CD1c-positive myeloid dendritic cell (primary cell): ENCODE measurements at regions not wholly inside any gene's neighbourhood (a gene's known extent, or its start where the extent isn't known, plus 50 kb on each side); places are given as distances from the start of the nearest gene placed in this dataset.

Experiments used
- DNase-seq: peaks from one replicate; pipeline ENCODE4 v3.0.0-alpha.2; 2016; ENCODE audit errors: extremely low spot score

GRCh38 chr21:35850029-35850428 lies 210.3 kb downstream of the SETD4 start:
- no peak for DNase-seq

GRCh38 chr21:35849144-35849543 lies 211.2 kb downstream of the SETD4 start:
- no peak for DNase-seq

- no peak for DNase-seq
These were observed 216.2 kb downstream of the SETD4 start for GRCh38 chr21:35843911-35844667.

GRCh38 chr21:35840949-35841348 lies 219.4 kb downstream of the SETD4 start:
- DNase-seq: no peak

GRCh38 chr21:35840197-35840799 lies 220.0 kb downstream of the SETD4 start:
- peak; percentile 80 for DNase-seq

GRCh38 chr21:35838987-35839763 lies 221.2 kb downstream of the SETD4 start:
- no peak for DNase-seq

GRCh38 chr21:35838350-35838749 lies 222.0 kb downstream of the SETD4 start:
- DNase-seq: no peak

GRCh38 chr21:35833991-35834390 lies 226.3 kb downstream of the SETD4 start:
- DNase-seq: no peak

- no peak for DNase-seq
These were observed 226.9 kb downstream of the SETD4 start for GRCh38 chr21:35833388-35833787.

GRCh38 chr21:35831230-35831629 lies 229.1 kb downstream of the SETD4 start:
- DNase-seq: no peak

GRCh38 chr21:35829067-35829466 lies 231.3 kb downstream of the SETD4 start:
- no peak for DNase-seq

- DNase-seq: no peak
These were observed 232.2 kb downstream of the SETD4 start for GRCh38 chr21:35828161-35828560.

- no peak for DNase-seq
These were observed 233.3 kb downstream of the SETD4 start for GRCh38 chr21:35827004-35827403.

- no peak for DNase-seq
These were observed 234.7 kb downstream of the SETD4 start for GRCh38 chr21:35825370-35826353.

- no peak for DNase-seq
These were observed 236.2 kb downstream of the SETD4 start for GRCh38 chr21:35824136-35824535.

GRCh38 chr21:35819134-35819533 lies 241.2 kb downstream of the SETD4 start:
- DNase-seq: no peak

GRCh38 chr21:35818597-35818996 lies 241.7 kb downstream of the SETD4 start:
- DNase-seq: no peak

- no peak for DNase-seq
These were observed 245.3 kb downstream of the SETD4 start for GRCh38 chr21:35814858-35815619.

GRCh38 chr21:35812679-35813078 lies 247.6 kb downstream of the SETD4 start:
- DNase-seq: no peak

GRCh38 chr21:35811191-35811806 lies 249.0 kb downstream of the SETD4 start:
- no peak for DNase-seq
